SK-N-SH (cell line): ENCODE measurements at regions not wholly inside any gene's neighbourhood (a gene's known extent, or its start where the extent isn't known, plus 50 kb on each side); places are given as distances from the start of the nearest gene placed in this dataset.

ENCODE experiments used
- CTCF ChIP-seq: fragments of 200-600 bp; sonication (generic); IDR thresholded peaks from 2 replicates; pipeline ENCODE4 v1.6.1; 2017; ENCODE audit warnings: antibody characterized with exemption, mild to moderate bottlenecking, moderate library complexity
- EP300 ChIP-seq, 2 experiments: IDR thresholded peaks; 2 replicates each; pipeline versions ENCODE4 v1.4.0 to v1.6.1; 2012; ENCODE audit warnings: borderline replicate concordance in 1 of 2, low read depth in 1 of 2, low read length in 1 of 2
- GABPA ChIP-seq: IDR thresholded peaks from 2 replicates; pipeline ENCODE4 v1.4.0; 2012; ENCODE audit warnings: low read depth, mild to moderate bottlenecking
- JUND ChIP-seq: IDR thresholded peaks from 2 replicates; pipeline ENCODE4 v1.4.0; 2012
- MAX ChIP-seq: IDR thresholded peaks from 2 replicates; pipeline ENCODE4 v1.4.0; 2012; ENCODE audit warnings: low read depth
- TCF12 ChIP-seq: IDR thresholded peaks from 2 replicates; pipeline ENCODE4 v1.4.0; 2012

GRCh38 chr5:18370531-18370930 lies 736.3 kb downstream of the TAF11L14 start:
- no peak for TF ChIP-seq MAX
- no peak for TF ChIP-seq CTCF
- no peak for TF ChIP-seq JUND
- no peak for TF ChIP-seq TCF12
- TF ChIP-seq EP300 (IDR thresholded peaks at IDR 0.05; ENCODE audit: borderline replicate concordance in 1 of 2, low read depth in 1 of 2, low read length in 1 of 2), result no peak
- no peak for TF ChIP-seq GABPA
